ENCODE measurements at regions not wholly inside any gene's neighbourhood (a gene's known extent, or its start where the extent isn't known, plus 50 kb on each side); places are given as distances from the start of the nearest gene placed in this dataset.

GRCh38 chr6:98486057-98486456, 348.3 kb upstream of the POU3F2 start:
- H3K79me2 ChIP-seq (ENCODE audit: insufficient read depth, low read length): no peaks in the 10 kb centered on the region
- no peaks in the 10 kb centered on the region for H4K20me1 ChIP-seq (ENCODE audit: insufficient read depth)
- peaks cover 9% of the 10 kb centered on the region; the same call in 1 of the 2 replicates for H3K27me3 ChIP-seq (ENCODE audit: insufficient read depth, low read length)
- no peak overlapping the region for H3K9ac ChIP-seq (ENCODE audit: low read length)
- DNase-seq (ENCODE audit: low read depth, low spot score) (no peak), ATAC-seq (no peak)
- intact Hi-C loops (cut with micrococcal nuclease): no loop called here
- H2AFZ ChIP-seq (ENCODE audit: low read depth, low read length, poor library complexity, severe bottlenecking): no peak overlapping the region
- H3K9me2 ChIP-seq (ENCODE audit: insufficient read depth): no peaks in the 10 kb centered on the region
- RAD21 ChIA-PET (ENCODE audit: low non-redundant PET in 1 of 2, low total read pairs in 2 of 2, uncharacterized antibody in 2 of 2, unreplicated experiment in 2 of 2): no interaction called here
- H3K36me3 ChIP-seq (ENCODE audit: control insufficient read depth in 1 of 2, insufficient read depth in 2 of 2, low read length in 2 of 2): no peaks in the 10 kb centered on the region
- H3K4me2 ChIP-seq (ENCODE audit: low read length): no peak overlapping the region
- no TSS peak for BruUV-seq (replicated peaks)
- no peak overlapping the region for H3K27ac ChIP-seq (ENCODE audit: low read depth, low read length)
- no peaks in the 10 kb centered on the region for H3K4me1 ChIP-seq (ENCODE audit: control insufficient read depth in 1 of 2, insufficient read depth in 2 of 2, low read length in 2 of 2)
- no peaks in the 10 kb centered on the region for H3K9me3 ChIP-seq (ENCODE audit: control insufficient read depth in 1 of 2, insufficient read depth in 1 of 2, low read depth in 1 of 2, low read length in 2 of 2)
- no peak for TF ChIP-seq EZH2 (IDR thresholded peaks at IDR 0.05)
- CTCF ChIA-PET: no interaction called here
- POLR2A ChIA-PET: no interaction called here
- H3K4me3 ChIP-seq (replicated peaks in 1 of 2; ENCODE audit: low read depth in 1 of 2, low read length in 2 of 2): no peak overlapping the region

GRCh38 chr6:98487612-98488011, 346.8 kb upstream of the POU3F2 start:
- Histone ChIP-seq H3K4me3 (replicated peaks in 1 of 2; ENCODE audit: low read depth in 1 of 2, low read length in 2 of 2) (no peak overlapping the region), H3K79me2 (ENCODE audit: insufficient read depth, low read length) (no peaks in the 10 kb centered on the region), H3K4me1 (ENCODE audit: control insufficient read depth in 1 of 2, insufficient read depth in 2 of 2, low read length in 2 of 2) (no peaks in the 10 kb centered on the region), H4K20me1 (ENCODE audit: insufficient read depth) (no peaks in the 10 kb centered on the region; the same call in 1 of the 2 replicates), H3K9ac (ENCODE audit: low read length) (no peak overlapping the region), H3K27me3 (ENCODE audit: insufficient read depth, low read length) (peaks cover 9% of the 10 kb centered on the region; the same call in 1 of the 2 replicates), H2AFZ (ENCODE audit: low read depth, low read length, poor library complexity, severe bottlenecking) (no peak overlapping the region), H3K9me3 (ENCODE audit: control insufficient read depth in 1 of 2, insufficient read depth in 1 of 2, low read depth in 1 of 2, low read length in 2 of 2) (no peaks in the 10 kb centered on the region), H3K4me2 (ENCODE audit: low read length) (no peak overlapping the region), H3K9me2 (ENCODE audit: insufficient read depth) (no peaks in the 10 kb centered on the region), H3K36me3 (ENCODE audit: control insufficient read depth in 1 of 2, insufficient read depth in 2 of 2, low read length in 2 of 2) (no peaks in the 10 kb centered on the region), H3K27ac (ENCODE audit: low read depth, low read length) (no peak overlapping the region)
- TF ChIP-seq ZNF274 (IDR thresholded peaks at IDR 0.05; ENCODE audit: low read depth, low read length): no peak
- TF ChIP-seq JUND (IDR thresholded peaks at IDR 0.05): no peak
- no peak for TF ChIP-seq RAD21 (IDR thresholded peaks at IDR 0.05; ENCODE audit: low read depth)
- no peak for TF ChIP-seq ELF1 (IDR thresholded peaks at IDR 0.05; ENCODE audit: borderline replicate concordance, low read depth)
- no peak for TF ChIP-seq MAX (IDR thresholded peaks at IDR 0.05)
- no peak for TF ChIP-seq SP1 (IDR thresholded peaks at IDR 0.05; ENCODE audit: low read depth)
- TF ChIP-seq EZH2phosphoT487 (IDR thresholded peaks at IDR 0.05; ENCODE audit: borderline replicate concordance): no peak
- no peak for TF ChIP-seq SIN3A (IDR thresholded peaks at IDR 0.05; ENCODE audit: low read depth)
- TF ChIP-seq ZBTB33 (IDR thresholded peaks at IDR 0.05; ENCODE audit: extremely low read depth, insufficient replicate concordance, low read length): no peak
- no peak for TF ChIP-seq ATF3 (IDR thresholded peaks at IDR 0.05)
- TF ChIP-seq YY1 (IDR thresholded peaks at IDR 0.05; ENCODE audit: extremely low read depth, insufficient replicate concordance, low read depth, low read length): no peak
- no peak for TF ChIP-seq POLR2AphosphoS5 (IDR thresholded peaks at IDR 0.05; ENCODE audit: low read depth, low read length)
- ChIA-PET RAD21 (ENCODE audit: low non-redundant PET in 1 of 2, low total read pairs in 2 of 2, uncharacterized antibody in 2 of 2, unreplicated experiment in 2 of 2) (no interaction called here), POLR2A (no interaction called here), CTCF (no interaction called here)
- intact Hi-C loops (cut with micrococcal nuclease): no loop called here
- DNase-seq (ENCODE audit: low read depth, low spot score) (no peak), ATAC-seq (no peak)
- no TSS peak for BruUV-seq (replicated peaks)

All from HCT116 (cell line).